WTC11 (cell line): ENCODE measurements at regions not wholly inside any gene's neighbourhood (a gene's known extent, or its start where the extent isn't known, plus 50 kb on each side); places are given as distances from the start of the nearest gene placed in this dataset.

Source experiments
- ATAC-seq: fragments of 200-7000 bp; cut with Tn5 transposase; 2 replicates; pipeline ENCODE4 v1.10.0; 2021; ENCODE audit warnings: mild to moderate bottlenecking, moderate library complexity
- CTCF ChIA-PET: fragments of 300-600 bp; sonication (Branson Sonifier 250); formaldehyde crosslinking; loops from one replicate; lab custom pipeline; 2021; ENCODE audit warnings: antibody characterized with exemption; lab: Charles Lee
- POLR2A ChIA-PET: fragments of 350-600 bp; sonication (Branson Sonifier 250); formaldehyde crosslinking; loops from one replicate; lab custom pipeline; 2021; ENCODE audit warnings: antibody characterized with exemption; lab: Charles Lee
- DNase-seq: peaks from one replicate; pipeline ENCODE4 v3.0.0; 2021; ENCODE audit warnings: low spot score
- H3K27ac Mint-ChIP-seq: 2 replicates; pipeline ENCODE4 v1.8.0; 2021; ENCODE audit warnings: mixed read lengths
- H3K27me3 Mint-ChIP-seq: 2 replicates; pipeline ENCODE4 v1.8.0; 2021; ENCODE audit warnings: low read depth, mild to moderate bottlenecking, moderate library complexity, mixed read lengths
- H3K36me3 Mint-ChIP-seq: 2 replicates; pipeline ENCODE4 v1.8.0; 2021; ENCODE audit warnings: mixed read lengths
- H3K4me1 Mint-ChIP-seq: 2 replicates; pipeline ENCODE4 v1.8.0; 2022; ENCODE audit warnings: mixed read lengths
- H3K4me3 Mint-ChIP-seq: 2 replicates; pipeline ENCODE4 v1.8.0; 2021; ENCODE audit warnings: mild to moderate bottlenecking, moderate library complexity, mixed read lengths
- H3K9me3 Mint-ChIP-seq: 2 replicates; pipeline ENCODE4 v1.8.0; 2021; ENCODE audit warnings: mixed read lengths
- CREM ChIP-seq: sonication (generic); formaldehyde crosslinking; IDR thresholded peaks from 2 replicates; pipeline ENCODE4 v1.8.1; 2022; ENCODE audit warnings: mild to moderate bottlenecking, missing genetic modification reagents, moderate library complexity
- CTCF ChIP-seq: fragments of 200-600 bp; IDR thresholded peaks from 2 replicates; pipeline ENCODE4 v1.8.0; 2022; ENCODE audit warnings: antibody characterized with exemption
- ELF4 ChIP-seq: sonication (generic); formaldehyde crosslinking; IDR thresholded peaks from 2 replicates; pipeline ENCODE4 v1.8.1; 2022; ENCODE audit warnings: low read depth, mild to moderate bottlenecking, moderate library complexity, missing genetic modification reagents
- FOXK1 ChIP-seq: sonication (generic); formaldehyde crosslinking; IDR thresholded peaks from 2 replicates; pipeline ENCODE4 v1.8.0; 2022; ENCODE audit warnings: mild to moderate bottlenecking, moderate library complexity, missing genetic modification reagents
- NFYB ChIP-seq: sonication (generic); formaldehyde crosslinking; conservative IDR thresholded peaks from 2 replicates; pipeline ENCODE4 v1.8.0; 2022; ENCODE audit warnings: low read depth, missing genetic modification reagents
- NR1H2 ChIP-seq: sonication (generic); formaldehyde crosslinking; IDR thresholded peaks from 2 replicates; pipeline ENCODE4 v1.9.0; 2021; ENCODE audit warnings: mild to moderate bottlenecking, moderate library complexity, missing genetic modification reagents
- NR2C2 ChIP-seq: sonication (generic); formaldehyde crosslinking; IDR thresholded peaks from 2 replicates; pipeline ENCODE4 v1.8.0; 2022; ENCODE audit warnings: mild to moderate bottlenecking, missing genetic modification reagents
- NR3C1 ChIP-seq: sonication (generic); formaldehyde crosslinking; conservative IDR thresholded peaks from 2 replicates; pipeline ENCODE4 v1.8.1; 2023; ENCODE audit warnings: low read depth, mild to moderate bottlenecking, missing genetic modification reagents
- OVOL2 ChIP-seq: fragments of 250-450 bp; sonication (Bioruptor Pico); IDR thresholded peaks from 2 replicates; pipeline ENCODE4 v1.9.0; 2021; ENCODE audit warnings: mild to moderate bottlenecking, borderline replicate concordance
- PRRX2 ChIP-seq: fragments of 250-450 bp; sonication (Bioruptor Pico); IDR thresholded peaks from 2 replicates; pipeline ENCODE4 v1.8.0; 2021; ENCODE audit warnings: mild to moderate bottlenecking
- RORB ChIP-seq: fragments of 250-450 bp; sonication (Bioruptor Pico); IDR thresholded peaks from 2 replicates; pipeline ENCODE4 v1.9.0; 2021; ENCODE audit warnings: mild to moderate bottlenecking
- SMAD4 ChIP-seq: sonication (generic); formaldehyde crosslinking; IDR thresholded peaks from 2 replicates; pipeline ENCODE4 v1.8.0; 2022; ENCODE audit warnings: mild to moderate bottlenecking, missing genetic modification reagents
- ZBTB21 ChIP-seq: sonication (generic); formaldehyde crosslinking; IDR thresholded peaks from 2 replicates; pipeline ENCODE4 v1.8.1; 2023; ENCODE audit warnings: mild to moderate bottlenecking, missing genetic modification reagents, borderline replicate concordance
- ZMAT4 ChIP-seq: fragments of 250-450 bp; sonication (Bioruptor Pico); IDR thresholded peaks from 2 replicates; pipeline ENCODE4 v1.9.0; 2021; ENCODE audit warnings: mild to moderate bottlenecking
- ZNF219 ChIP-seq: sonication (generic); formaldehyde crosslinking; IDR thresholded peaks from 2 replicates; pipeline ENCODE4 v1.8.0; 2023; ENCODE audit warnings: missing genetic modification reagents, mild to moderate bottlenecking, borderline replicate concordance
- ZNF263 ChIP-seq: sonication (generic); formaldehyde crosslinking; IDR thresholded peaks from 2 replicates; pipeline ENCODE4 v1.8.1; 2022; ENCODE audit warnings: low read depth, mild to moderate bottlenecking, moderate library complexity, missing genetic modification reagents
- ZNF281 ChIP-seq: sonication (generic); formaldehyde crosslinking; IDR thresholded peaks from 2 replicates; pipeline ENCODE4 v1.8.0; 2023; ENCODE audit warnings: mild to moderate bottlenecking, missing genetic modification reagents
- ZNF396 ChIP-seq: fragments of 250-450 bp; sonication (Bioruptor Pico); IDR thresholded peaks from 2 replicates; pipeline ENCODE4 v1.8.0; 2021; ENCODE audit warnings: mild to moderate bottlenecking, moderate library complexity, borderline replicate concordance
- ZNF671 ChIP-seq: fragments of 250-450 bp; sonication (Bioruptor Pico); IDR thresholded peaks from 2 replicates; pipeline ENCODE4 v1.8.0; 2021; ENCODE audit warnings: mild to moderate bottlenecking
- TF ChIP-seq, protein P1 (sequence below): fragments of 250-450 bp; sonication (Bioruptor Pico); conservative IDR thresholded peaks from 2 replicates; pipeline ENCODE4 v1.9.0; 2021; ENCODE audit warnings: mild to moderate bottlenecking
- TF ChIP-seq, protein P2 (sequence below): sonication (generic); formaldehyde crosslinking; IDR thresholded peaks from 2 replicates; pipeline ENCODE4 v1.8.0; 2022; ENCODE audit warnings: mild to moderate bottlenecking, missing genetic modification reagents

GRCh38 chr1:217150366-217150765 is 427.1 kb upstream of the ESRRG start:
- Mint-ChIP-seq H3K4me1 (no peaks in the 10 kb centered on the region), H3K4me3 (no peak overlapping the region), H3K27ac (no peak overlapping the region)
- POLR2A ChIA-PET, result no interaction called here
- TF ChIP-seq ZMAT4 (CRISPR knock-in tag) (no peak), CREM (CRISPR knock-in tag) (no peak), FOXK1 (CRISPR knock-in tag) (no peak), SMAD4 (CRISPR knock-in tag) (no peak), ZNF263 (CRISPR knock-in tag) (no peak), NR3C1 (CRISPR knock-in tag) (no peak), NR2C2 (CRISPR knock-in tag) (no peak), OVOL2 (CRISPR knock-in tag) (no peak), ELF4 (CRISPR knock-in tag) (no peak), ZNF396 (CRISPR knock-in tag) (no peak), RORB (CRISPR knock-in tag) (no peak), ZNF671 (CRISPR knock-in tag) (no peak), NFYB (CRISPR knock-in tag) (no peak)
- TF ChIP-seq, protein P1, sequence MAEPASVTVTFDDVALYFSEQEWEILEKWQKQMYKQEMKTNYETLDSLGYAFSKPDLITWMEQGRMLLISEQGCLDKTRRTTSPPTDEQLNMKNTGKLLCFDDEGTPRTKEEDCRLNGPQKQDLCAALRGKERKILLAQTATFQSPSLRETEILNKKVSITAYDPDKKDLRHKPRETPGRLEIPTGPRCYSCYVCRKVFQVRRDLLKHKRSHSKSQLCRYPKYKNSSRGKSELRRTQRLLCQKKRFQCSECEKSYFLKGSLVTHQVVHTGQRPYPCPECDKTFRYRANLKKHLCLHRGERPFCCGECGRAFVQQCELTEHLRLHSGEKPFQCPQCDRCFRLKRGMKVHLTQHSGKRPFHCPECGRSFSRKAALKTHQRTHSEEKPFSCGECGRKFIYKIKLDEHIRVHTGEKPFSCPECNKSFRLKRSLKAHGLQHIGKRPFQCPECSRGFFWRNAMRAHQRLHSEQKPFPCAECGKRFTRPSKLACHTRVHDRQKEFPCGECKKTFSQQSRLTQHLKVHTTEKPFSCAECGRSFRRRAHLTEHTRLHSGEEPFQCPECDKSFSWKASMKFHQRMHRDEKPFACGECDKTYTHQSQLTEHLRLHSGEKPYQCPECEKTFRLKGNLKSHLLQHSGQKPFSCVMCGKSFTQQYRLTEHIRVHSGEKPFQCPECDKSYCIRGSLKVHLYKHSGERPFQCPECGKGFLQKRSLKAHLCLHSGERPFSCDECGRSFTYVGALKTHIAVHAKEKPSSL, result no peak
- TF ChIP-seq, all 79 proteins: peak for 0
- Mint-ChIP-seq H3K36me3 (peaks cover 3% of the 10 kb centered on the region; the same call in 1 of the 2 replicates), H3K27me3 (no peaks in the 10 kb centered on the region), H3K9me3 (peaks cover 17% of the 10 kb centered on the region)
- ATAC-seq, result no peak
- no peak for DNase-seq
- CTCF ChIA-PET, result no interaction called here

- H3K27ac Mint-ChIP-seq, result no peak overlapping the region
- no peak overlapping the region for H3K4me3 Mint-ChIP-seq
- no peak for TF ChIP-seq CTCF
- TF ChIP-seq NR1H2 (CRISPR knock-in tag), result no peak
- peaks cover 3% of the 10 kb centered on the region; the same call in 1 of the 2 replicates for H3K36me3 Mint-ChIP-seq
- ATAC-seq (no peak), DNase-seq (no peak)
- H3K4me1 Mint-ChIP-seq, result no peaks in the 10 kb centered on the region
- no peaks in the 10 kb centered on the region for H3K27me3 Mint-ChIP-seq
- CTCF ChIA-PET, result no interaction called here
- H3K9me3 Mint-ChIP-seq, result peaks cover 17% of the 10 kb centered on the region
- POLR2A ChIA-PET, result no interaction called here
Observed at GRCh38 chr1:217149791-217150190, 426.6 kb upstream of the ESRRG start.

- H3K36me3 Mint-ChIP-seq, result no peaks in the 10 kb centered on the region
- ChIA-PET POLR2A (no interaction called here), CTCF (no interaction called here)
- peaks cover 57% of the 10 kb centered on the region for H3K27me3 Mint-ChIP-seq
- no peaks in the 10 kb centered on the region for H3K9me3 Mint-ChIP-seq
- ATAC-seq (no peak), DNase-seq (no peak)
- no peak overlapping the region for H3K27ac Mint-ChIP-seq
- H3K4me1 Mint-ChIP-seq, result peaks cover 35% of the 10 kb centered on the region
- no peak overlapping the region for H3K4me3 Mint-ChIP-seq
- TF ChIP-seq ZNF281, result no peak
- TF ChIP-seq ZBTB21 (CRISPR knock-in tag), result no peak
- TF ChIP-seq ZNF219 (CRISPR knock-in tag), result no peak
- TF ChIP-seq, protein P2, sequence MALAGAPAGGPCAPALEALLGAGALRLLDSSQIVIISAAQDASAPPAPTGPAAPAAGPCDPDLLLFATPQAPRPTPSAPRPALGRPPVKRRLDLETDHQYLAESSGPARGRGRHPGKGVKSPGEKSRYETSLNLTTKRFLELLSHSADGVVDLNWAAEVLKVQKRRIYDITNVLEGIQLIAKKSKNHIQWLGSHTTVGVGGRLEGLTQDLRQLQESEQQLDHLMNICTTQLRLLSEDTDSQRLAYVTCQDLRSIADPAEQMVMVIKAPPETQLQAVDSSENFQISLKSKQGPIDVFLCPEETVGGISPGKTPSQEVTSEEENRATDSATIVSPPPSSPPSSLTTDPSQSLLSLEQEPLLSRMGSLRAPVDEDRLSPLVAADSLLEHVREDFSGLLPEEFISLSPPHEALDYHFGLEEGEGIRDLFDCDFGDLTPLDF (CRISPR knock-in tag), result no peak
- no peak for TF ChIP-seq NR3C1 (CRISPR knock-in tag)
- TF ChIP-seq NFYB (CRISPR knock-in tag), result no peak
- TF ChIP-seq PRRX2, result no peak
Observed at GRCh38 chr1:217141711-217142110, 418.5 kb upstream of the ESRRG start.
